ENCODE measurements at regions not wholly inside any gene's neighbourhood (a gene's known extent, or its start where the extent isn't known, plus 50 kb on each side); places are given as distances from the start of the nearest gene placed in this dataset.

- DNase-seq, result no peak
These were observed 187.4 kb upstream of the JARID2 start for GRCh38 chr6:15058200-15059061.

DNA sequence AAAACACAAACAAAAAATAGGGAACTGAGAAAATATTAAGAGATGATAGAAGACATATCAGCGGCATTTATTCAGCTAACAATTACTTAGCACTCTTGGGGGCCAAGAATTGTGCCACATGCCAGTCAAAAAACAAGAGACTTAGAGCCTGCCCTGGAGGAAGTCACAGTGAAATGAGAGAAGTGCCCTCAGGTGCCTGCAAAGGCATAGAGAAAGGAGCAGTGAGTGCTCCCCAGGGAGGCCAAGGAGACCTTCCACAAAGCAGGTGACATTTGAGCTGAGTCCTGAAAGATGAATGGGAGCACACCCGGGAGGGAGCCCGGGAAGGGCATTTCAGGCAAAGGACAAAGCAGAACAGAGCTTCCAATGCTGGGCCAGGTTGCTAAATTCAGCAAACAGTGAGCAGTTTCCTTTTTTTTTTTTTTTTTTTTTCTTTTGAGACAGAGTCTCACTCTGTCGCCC is 184.7 kb upstream of the JARID2 start:
- DNase-seq, result no peak

DNA sequence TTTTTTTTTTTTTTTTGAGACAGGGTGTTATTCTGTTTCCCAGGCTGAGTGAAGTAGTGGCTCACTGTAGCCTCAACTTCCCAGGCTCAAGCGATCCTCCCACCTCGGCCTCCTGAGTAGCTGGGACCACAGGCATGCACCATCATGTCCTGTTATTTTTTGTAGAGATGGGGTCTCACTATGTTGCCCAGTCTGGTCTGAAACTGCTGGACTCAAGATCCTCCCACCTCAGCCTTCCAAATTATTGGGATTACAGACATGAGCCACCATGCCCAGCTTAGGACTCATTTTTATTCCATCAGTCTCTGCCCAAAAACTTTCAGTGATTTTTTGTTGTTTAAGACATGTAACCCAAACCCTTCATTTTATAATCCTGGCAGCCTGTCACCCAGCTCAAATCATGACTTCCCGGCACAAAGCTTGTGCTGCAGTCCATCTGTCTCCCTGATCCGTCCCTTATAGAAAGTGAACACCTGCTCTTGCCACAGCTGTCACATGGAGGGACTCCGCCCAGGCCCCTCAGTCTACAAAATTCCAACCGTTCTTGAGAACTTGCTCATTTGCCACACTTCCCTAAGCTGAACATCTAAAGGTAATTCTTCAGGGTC is 183.9 kb upstream of the JARID2 start:
- DNase-seq, result no peak

DNA sequence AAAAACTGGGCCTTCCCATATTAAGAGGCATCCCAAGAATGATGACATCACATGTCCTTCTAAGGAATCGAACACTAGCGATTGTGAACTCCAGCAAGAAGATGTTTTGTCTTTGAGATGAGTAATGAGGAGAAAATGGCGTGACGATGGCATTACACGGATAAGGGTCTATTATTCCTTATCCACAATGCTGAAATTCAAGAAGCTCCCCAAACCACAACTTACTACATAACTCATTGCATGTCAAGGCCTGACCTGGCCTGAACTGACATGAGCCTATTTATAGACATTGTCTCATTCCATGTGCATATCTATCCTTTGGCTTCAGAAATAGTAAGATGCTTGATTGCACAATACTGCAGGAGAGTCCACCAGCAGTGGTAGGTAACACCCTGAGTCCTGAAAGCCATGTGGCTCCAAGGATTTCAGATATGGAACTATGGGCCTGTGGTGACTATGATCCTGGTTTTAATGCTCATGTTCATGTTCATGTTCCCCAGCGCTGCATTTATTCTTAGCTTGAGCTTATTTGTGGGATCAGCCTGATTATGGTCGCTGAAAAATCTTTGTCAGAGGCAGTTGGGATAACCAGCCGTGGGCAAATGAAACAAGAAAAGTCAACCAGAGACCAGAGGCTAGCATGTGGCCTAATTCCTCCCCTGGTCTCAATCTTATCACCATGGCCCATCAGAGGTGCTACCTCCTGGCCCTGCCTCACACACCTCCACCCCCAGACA is 183.2 kb upstream of the JARID2 start:
- DNase-seq, result no peak

DNA sequence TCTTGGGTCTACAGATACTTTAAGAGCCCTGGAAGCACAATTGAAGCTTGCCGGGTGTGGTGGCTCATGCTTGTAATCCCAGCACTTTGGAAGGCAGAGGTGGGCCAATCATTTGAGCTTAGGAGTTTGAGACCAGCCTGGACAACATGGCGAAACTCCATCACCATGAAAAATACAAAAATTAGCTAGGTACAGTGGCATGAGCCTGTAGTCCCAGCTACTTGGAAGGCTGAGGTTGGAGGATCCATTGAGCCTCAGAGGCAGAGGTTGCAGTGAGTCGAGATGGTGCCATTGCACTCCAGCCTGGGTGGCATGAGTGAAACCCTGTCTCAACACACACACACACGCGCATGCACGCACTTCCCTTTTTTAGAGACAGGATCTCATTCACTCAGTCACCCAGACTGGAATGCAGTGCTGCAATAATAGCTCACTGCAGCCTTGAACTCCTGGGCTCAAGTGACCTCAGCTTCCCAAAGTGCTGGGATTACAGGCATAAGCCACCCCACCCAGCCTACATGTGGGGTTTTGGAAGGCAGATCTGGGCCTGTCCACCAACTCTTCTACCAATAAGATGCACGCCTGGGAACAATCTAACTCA is 182.5 kb upstream of the JARID2 start:
- DNase-seq, result no peak

DNA sequence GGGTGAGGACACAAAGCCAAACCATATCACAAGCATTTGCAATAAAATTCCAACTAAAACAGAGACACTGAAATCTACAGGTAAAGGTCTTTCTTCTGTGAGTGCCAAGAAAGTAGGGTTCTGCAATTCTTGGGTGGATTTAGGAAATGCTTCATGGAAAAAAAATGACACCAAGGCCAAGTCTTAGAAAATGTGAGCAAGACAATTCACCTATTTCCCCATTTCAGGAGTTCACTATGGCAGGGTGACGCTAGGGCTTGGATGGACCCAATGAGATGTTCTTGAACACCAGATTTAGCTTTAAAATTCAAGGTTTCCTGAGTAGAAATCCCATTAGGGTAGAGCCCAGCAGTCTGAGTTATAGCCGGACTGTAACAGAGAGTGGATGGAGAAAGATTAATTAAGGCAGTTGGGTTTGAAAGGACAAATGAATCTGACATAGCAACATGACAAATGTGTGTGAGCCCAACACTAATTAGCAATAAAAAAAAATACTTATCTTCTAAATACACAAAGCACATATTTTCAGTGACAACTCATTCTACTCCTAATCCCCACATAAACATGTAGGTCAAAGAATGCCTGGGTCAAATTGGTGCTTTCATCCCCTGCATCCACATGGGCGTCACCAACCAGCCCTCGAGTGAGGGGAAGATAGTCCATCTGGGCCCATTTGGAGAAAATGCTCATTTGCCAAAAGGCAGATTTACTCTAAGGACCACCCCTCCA is 180.4 kb upstream of the JARID2 start:
- DNase-seq, result no peak

GRCh38 chr6:15066089-15066758 is 179.6 kb upstream of the JARID2 start:
- no peak for DNase-seq

GRCh38 chr6:15073344-15073789 is 172.5 kb upstream of the JARID2 start:
- DNase-seq, result no peak

GRCh38 chr6:15073883-15074465 is 171.9 kb upstream of the JARID2 start:
- no peak for DNase-seq

GRCh38 chr6:15074806-15075205 is 171.1 kb upstream of the JARID2 start:
- no peak for DNase-seq

- no peak for DNase-seq
These were observed 169.3 kb upstream of the JARID2 start for GRCh38 chr6:15076565-15076964.

DNA sequence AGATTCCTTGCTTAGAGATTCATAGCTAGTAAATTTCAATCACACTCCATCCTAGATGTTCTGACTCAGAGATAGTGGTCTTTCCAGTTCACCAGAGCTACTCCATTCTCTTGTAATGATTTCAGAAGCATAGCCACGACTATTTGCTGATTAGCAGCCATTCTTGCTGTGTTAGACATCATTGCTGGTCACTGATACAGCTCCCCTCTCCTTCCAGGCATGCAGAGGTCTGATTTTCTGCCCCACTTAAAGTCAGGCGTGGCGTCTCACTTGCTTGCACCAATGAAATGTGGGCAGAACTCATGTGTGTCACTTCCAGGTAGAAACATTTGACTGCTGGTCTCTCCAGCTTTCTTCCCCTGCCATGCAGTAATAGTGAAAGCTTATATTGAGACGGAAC is 168.9 kb upstream of the JARID2 start:
- DNase-seq, result no peak

- DNase-seq, result peak; percentile 68
These were observed 167.9 kb upstream of the JARID2 start for GRCh38 chr6:15077961-15078360.

GRCh38 chr6:15079288-15079817 is 166.5 kb upstream of the JARID2 start:
- no peak for DNase-seq

DNA sequence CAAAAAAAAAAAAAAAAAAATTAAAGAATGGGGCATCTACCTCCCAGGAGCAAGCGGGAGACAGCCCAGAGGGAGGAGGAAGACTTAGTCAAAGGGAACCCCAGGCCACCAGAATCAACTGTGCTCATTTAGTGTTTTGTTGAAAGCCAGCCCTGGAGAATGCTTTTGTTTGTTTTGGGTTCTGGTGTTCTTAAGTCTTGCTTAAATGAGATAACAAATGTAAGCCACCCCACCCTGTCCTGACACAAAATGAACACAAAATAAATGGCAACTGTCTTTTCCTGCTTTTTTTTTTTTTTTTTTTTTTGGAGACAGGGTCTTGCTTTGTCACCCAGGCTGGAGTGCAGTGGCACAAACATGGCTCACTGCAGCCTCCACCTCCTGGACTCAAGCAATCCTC is 165.0 kb upstream of the JARID2 start:
- no peak for DNase-seq

DNA sequence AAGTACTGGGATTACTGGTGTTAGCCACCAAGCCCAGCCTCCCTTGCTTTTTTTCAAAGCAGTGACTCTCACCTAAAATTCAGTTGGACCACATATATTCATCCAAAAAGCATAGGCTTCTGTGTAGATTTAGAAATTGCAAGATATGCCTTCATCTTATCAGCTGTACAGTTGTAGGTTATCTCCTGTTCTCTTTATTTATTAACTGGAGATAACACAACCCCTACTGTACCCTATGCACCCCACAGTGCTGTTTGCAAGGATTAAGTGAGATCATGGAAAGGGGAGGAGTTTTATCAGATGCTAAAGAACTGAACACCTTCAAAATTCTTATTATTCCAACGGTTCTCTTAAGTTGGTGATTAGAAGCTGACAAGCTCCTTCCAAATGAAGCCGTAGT is 164.4 kb upstream of the JARID2 start:
- no peak for DNase-seq

DNA sequence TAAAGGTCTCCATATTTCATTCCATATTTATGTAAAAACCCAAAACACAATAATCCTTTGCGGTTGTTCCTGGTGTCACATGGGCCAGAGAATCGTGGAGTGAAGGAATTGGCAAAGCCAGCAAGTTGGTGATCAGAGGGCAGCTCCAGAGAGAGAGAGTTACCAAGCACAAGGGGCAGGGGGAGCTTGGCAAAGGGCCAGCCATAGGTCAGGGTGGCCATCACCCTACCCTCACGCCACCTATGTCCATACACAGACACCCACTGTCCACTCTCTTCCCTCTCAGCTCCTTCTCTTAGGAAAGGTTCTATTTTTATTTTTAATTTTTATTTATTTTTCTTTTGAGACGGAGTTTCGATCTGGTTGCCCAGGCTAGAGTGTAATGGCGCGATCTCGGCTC is 163.2 kb upstream of the JARID2 start:
- no peak for DNase-seq

- no peak for DNase-seq
These were observed 159.3 kb upstream of the JARID2 start for GRCh38 chr6:15086348-15087158.

GRCh38 chr6:15087186-15087589 is 158.7 kb upstream of the JARID2 start:
- no peak for DNase-seq

DNA sequence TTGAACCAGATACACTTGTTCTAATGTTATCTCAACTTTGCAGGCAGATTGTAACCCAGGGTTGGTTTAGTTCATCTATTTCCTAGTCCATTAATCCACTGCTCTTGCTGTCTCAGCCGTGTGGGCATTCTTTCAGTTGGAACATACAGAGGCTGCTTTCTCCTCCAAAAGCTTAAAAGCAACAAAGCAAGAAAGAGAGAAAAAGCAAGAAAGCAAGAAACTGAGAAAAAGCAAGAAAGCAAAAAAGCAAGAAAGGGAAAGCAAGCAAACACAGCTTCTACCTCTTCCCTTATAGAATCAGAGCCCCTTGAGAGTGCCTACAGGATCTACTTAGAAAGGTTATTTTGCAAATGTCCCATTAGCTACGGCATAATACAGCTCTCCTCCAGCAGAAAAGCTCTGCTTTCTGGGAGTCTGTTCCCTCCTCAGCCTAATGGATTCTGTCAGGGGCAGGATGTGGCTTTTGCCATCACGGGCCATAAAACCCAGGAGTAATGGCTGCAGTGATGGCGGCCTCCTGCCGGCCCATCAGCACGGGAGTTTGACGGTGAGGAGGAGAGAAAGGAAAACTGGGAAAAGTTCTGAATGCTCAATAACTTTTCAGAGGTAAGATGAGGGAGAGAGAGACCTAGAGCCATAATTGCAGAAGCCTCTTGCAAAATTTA is 156.8 kb upstream of the JARID2 start:
- DNase-seq, result no peak
